ENCODE measurements at regions not wholly inside any gene's neighbourhood (a gene's known extent, or its start where the extent isn't known, plus 50 kb on each side); places are given as distances from the start of the nearest gene placed in this dataset.

DNA sequence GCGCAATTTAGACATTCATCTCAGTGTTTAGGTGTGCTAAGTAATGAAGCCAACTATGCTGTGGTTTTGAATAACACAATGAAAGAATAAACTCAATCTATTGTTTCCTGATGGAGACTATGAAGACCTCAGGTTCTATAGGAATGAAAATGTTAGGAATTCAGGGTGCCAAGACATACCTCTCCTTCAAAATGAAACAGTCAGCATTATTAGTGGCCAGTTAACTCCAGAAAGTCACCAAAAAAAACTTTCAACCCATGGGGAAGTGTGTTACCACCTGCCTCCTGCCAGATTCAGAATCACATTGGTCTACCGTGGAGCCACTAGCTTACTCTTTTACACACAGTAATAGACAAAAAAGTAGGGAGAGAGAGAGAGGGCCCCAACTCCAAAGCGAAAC, 352.9 kb downstream of the GABRG1 start:
- TF ChIP-seq CTCF (IDR thresholded peaks at IDR 0.05; ENCODE audit: low read depth, low read length) (no peak), POLR2A (IDR thresholded peaks at IDR 0.05; ENCODE audit: extremely low read depth, insufficient read length) (no peak), MYC (IDR thresholded peaks at IDR 0.05; ENCODE audit: low read depth, low read length) (no peak), MAX (IDR thresholded peaks at IDR 0.05; ENCODE audit: low read depth, low read length) (no peak)

Measured in NB4 (cell line).